H1 (cell line): ENCODE measurements at regions not wholly inside any gene's neighbourhood (a gene's known extent, or its start where the extent isn't known, plus 50 kb on each side); places are given as distances from the start of the nearest gene placed in this dataset.

Experiments
- CEBPB ChIP-seq: IDR thresholded peaks from 2 replicates; pipeline ENCODE4 v1.6.1; 2012; ENCODE audit warnings: low read depth, low read length
- CTBP2 ChIP-seq: IDR thresholded peaks from 2 replicates; pipeline ENCODE4 v1.7.0; 2011; ENCODE audit warnings: borderline replicate concordance, mild to moderate bottlenecking, moderate library complexity, mixed read lengths, low read length; ENCODE audit not compliant: insufficient read depth, insufficient read length
- KDM5A ChIP-seq: fragments of 200-600 bp; IDR thresholded peaks from 2 replicates; pipeline ENCODE4 v1.7.1; 2012; ENCODE audit warnings: mild to moderate bottlenecking, low read length, inconsistent platforms, mixed read lengths
- RFX5 ChIP-seq: IDR thresholded peaks from 2 replicates; pipeline ENCODE4 v1.6.1; 2011; ENCODE audit warnings: low read depth, low read length, improper control_type of control experiment, borderline replicate concordance
- TF ChIP-seq, protein P1 (sequence below): IDR thresholded peaks from 2 replicates; pipeline ENCODE4 v1.6.1; 2011; ENCODE audit warnings: low read length, improper control_type of control experiment

DNA sequence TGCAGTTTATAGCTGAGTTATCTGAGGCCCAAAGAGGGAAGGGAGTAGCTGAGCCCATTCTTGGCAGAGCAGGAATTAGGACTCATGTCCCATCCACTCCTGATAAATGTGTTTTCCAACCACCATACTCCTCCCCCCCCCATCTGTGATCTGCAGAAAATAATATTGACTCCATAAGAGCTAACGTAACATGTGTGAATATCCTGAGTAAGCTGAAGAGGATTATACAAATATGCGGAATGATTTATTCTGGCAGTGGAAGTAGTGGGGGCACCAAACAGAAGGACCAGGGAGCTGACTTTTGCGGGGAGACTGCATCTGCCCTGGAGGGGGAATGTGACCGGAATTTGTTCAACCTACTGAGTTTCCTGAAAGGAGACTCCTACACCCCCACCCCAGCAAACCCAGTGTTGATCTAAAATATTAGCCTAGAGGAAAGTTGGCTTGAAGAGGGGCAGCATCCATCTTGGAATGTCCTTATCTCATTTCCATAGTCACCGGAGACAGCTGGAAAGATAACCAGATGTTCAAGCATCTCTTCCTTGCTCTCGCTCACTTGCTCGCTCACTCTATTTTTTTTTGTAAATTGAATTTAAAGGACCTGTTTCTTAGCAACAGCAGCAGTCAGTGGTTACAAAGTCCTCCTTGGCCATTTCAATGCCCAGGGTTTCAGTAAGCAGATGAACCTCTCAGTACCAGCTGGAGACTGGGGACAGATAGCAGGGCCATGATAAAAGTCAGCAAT, 114.7 kb downstream of the RPS24 start (continued):
- TF ChIP-seq RFX5 (no peak), CTBP2 (no peak), KDM5A (no peak), CEBPB (no peak)
- TF ChIP-seq, protein P1, sequence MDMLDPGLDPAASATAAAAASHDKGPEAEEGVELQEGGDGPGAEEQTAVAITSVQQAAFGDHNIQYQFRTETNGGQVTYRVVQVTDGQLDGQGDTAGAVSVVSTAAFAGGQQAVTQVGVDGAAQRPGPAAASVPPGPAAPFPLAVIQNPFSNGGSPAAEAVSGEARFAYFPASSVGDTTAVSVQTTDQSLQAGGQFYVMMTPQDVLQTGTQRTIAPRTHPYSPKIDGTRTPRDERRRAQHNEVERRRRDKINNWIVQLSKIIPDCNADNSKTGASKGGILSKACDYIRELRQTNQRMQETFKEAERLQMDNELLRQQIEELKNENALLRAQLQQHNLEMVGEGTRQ = no peak
- TF ChIP-seq, all 59 proteins: peak for 0
